ENCODE measurements at regions not wholly inside any gene's neighbourhood (a gene's known extent, or its start where the extent isn't known, plus 50 kb on each side); places are given as distances from the start of the nearest gene placed in this dataset.

DNA sequence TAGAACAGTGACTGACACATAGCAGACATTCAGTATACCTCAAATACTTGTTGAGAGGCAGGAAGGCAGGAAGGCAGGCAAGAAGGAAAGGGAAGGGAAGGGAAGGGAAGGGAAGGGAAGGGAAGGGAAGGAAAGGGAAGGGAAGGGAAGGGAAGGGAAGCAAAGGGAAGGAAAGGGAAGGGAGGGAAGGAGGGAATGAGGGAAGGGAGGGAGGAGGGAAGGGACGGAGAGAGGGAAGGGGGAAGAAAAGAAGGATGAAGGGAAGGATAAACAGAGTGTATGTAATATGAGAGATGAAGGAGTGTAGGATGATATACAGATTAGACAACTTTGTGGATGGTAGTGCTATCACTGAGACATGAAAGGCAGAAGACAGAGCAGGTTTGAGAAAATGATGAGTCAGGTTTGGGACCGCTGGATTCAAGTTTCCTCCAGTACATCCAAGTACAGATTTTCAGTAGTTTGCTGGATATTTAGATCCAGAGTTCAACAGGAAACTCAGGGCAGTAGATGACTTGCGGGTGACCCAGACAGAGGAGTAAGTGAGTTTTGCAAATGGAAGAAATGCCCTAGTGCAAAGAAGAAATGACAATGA, 85.9 kb downstream of the MAFB start:
- DNase-seq = no peak
- Mint-ChIP-seq H3K9me3 (peaks cover 51% of the 10 kb centered on the region), H3K27me3 (ENCODE audit: insufficient read depth) (no peaks in the 10 kb centered on the region), H3K27ac (no peak overlapping the region), H3K4me1 (ENCODE audit: low read depth) (no peaks in the 10 kb centered on the region), H3K4me3 (no peak overlapping the region), H3K36me3 (ENCODE audit: low read depth) (no peaks in the 10 kb centered on the region; the same call in 1 of the 2 replicates)
- no peak for TF ChIP-seq CTCF (IDR thresholded peaks at IDR 0.05)

DNA sequence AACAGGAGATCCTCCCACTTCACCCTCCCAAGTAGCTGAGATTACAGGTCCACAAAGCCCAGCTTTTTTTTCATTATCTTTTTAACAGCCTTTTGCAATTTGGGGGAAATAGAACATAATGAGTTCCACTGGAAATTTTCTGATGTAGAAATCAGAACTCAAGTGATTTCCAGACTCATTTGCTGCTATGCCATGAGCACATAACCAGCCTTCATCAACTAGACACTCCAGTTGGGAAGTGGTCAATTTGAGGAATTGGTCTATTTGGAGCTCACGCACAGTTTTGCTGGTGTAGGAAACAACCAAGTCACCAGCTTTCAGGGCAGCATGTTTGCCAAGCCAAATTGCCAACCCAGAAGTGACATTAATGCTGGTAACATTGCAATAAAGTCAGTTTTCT, 86.7 kb downstream of the MAFB start:
- Mint-ChIP-seq H3K4me3 (no peak overlapping the region), H3K36me3 (ENCODE audit: low read depth) (no peaks in the 10 kb centered on the region; the same call in 1 of the 2 replicates), H3K4me1 (ENCODE audit: low read depth) (no peaks in the 10 kb centered on the region), H3K27ac (no peak overlapping the region), H3K27me3 (ENCODE audit: insufficient read depth) (no peaks in the 10 kb centered on the region), H3K9me3 (peaks cover 43% of the 10 kb centered on the region)
- no peak for TF ChIP-seq CTCF (IDR thresholded peaks at IDR 0.05)
- no peak for DNase-seq

DNA sequence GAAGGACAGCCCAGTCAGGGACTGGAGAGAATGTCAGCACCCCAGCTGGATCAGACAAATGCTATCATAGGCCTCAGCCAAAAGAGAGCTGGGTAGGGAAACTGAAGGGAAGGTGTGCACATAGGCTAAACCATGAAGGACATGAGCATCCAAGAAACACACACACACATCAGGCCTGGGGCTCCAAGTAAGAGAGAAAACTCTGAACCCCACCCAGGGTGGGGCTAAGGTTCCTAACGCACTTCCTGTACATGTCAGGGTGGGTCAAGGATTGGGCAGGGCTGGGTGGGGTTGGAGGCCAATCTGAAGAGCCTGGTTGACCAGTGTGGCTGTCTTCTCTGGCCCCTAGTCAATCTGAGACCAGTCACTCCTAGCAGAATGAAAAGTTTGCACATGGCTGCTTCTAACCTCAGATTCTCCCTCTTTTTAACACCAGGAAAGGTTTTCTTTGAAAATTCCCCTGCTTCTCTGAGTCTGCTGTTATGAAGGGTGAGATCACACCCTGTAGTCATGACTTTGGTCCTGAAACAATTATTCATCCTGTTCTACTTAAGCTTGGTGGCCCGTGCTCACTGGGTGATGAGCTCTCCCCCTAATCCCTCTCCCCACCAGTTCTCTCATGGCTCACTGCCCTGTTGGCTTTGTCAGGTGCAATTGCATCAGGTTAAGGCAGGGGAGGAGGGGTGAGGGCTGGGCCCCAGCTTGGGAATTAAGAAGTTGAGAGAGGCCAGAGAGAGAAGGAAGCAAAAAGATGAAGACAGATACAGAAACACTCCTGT, 88.4 kb downstream of the MAFB start:
- H3K27ac Mint-ChIP-seq = no peak overlapping the region
- peaks cover 34% of the 10 kb centered on the region for H3K9me3 Mint-ChIP-seq
- no peak for TF ChIP-seq CTCF (IDR thresholded peaks at IDR 0.05)
- DNase-seq = no peak
- no peaks in the 10 kb centered on the region for H3K27me3 Mint-ChIP-seq (ENCODE audit: insufficient read depth)
- no peaks in the 10 kb centered on the region for H3K4me1 Mint-ChIP-seq (ENCODE audit: low read depth)
- no peaks in the 10 kb centered on the region; the same call in 1 of the 2 replicates for H3K36me3 Mint-ChIP-seq (ENCODE audit: low read depth)
- H3K4me3 Mint-ChIP-seq = no peak overlapping the region

GRCh38 chr20:40599987-40600386, 89.0 kb downstream of the MAFB start:
- Mint-ChIP-seq H3K4me1 (ENCODE audit: low read depth) (no peaks in the 10 kb centered on the region), H3K27me3 (ENCODE audit: insufficient read depth) (no peaks in the 10 kb centered on the region), H3K27ac (no peak overlapping the region), H3K4me3 (no peak overlapping the region), H3K36me3 (ENCODE audit: low read depth) (no peaks in the 10 kb centered on the region; the same call in 1 of the 2 replicates), H3K9me3 (peaks cover 34% of the 10 kb centered on the region)
- no peak for TF ChIP-seq CTCF (IDR thresholded peaks at IDR 0.05)
- DNase-seq = no peak

DNA sequence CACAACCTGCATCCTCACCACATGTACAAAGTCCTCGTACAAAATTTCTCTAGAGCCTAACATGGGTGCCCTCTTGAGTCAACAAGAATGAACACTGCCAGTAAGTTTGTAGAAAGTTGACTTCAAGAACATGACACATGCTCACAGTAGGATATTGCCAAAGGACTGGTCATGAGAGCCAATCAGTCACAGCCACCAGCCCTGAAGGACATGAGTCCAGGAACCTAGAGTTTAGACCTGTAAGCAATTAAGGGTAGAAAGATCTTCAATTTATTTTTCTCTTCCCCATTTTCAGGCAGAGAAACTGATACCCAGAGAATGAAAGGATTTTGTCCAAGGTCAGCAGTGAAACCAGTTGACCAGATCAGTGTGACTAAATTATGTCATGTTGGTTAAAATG, 96.1 kb downstream of the MAFB start:
- TF ChIP-seq CTCF (IDR thresholded peaks at IDR 0.05) = no peak
- no peaks in the 10 kb centered on the region for H3K4me1 Mint-ChIP-seq (ENCODE audit: low read depth)
- no peaks in the 10 kb centered on the region; the same call in 1 of the 2 replicates for H3K27me3 Mint-ChIP-seq (ENCODE audit: insufficient read depth)
- H3K36me3 Mint-ChIP-seq (ENCODE audit: low read depth) = no peaks in the 10 kb centered on the region
- H3K27ac Mint-ChIP-seq = no peak overlapping the region
- peaks cover 42% of the 10 kb centered on the region for H3K9me3 Mint-ChIP-seq
- H3K4me3 Mint-ChIP-seq = no peak overlapping the region
- DNase-seq = no peak
